ENCODE measurements at regions not wholly inside any gene's neighbourhood (a gene's known extent, or its start where the extent isn't known, plus 50 kb on each side); places are given as distances from the start of the nearest gene placed in this dataset.

GRCh38 chr2:194765723-194766122 is 891.3 kb upstream of the SLC39A10 start:
- Histone ChIP-seq H4K20me1 (ENCODE audit: insufficient read depth, low read length) (no peaks in the 10 kb centered on the region), H3K9ac (ENCODE audit: low read length) (no peak overlapping the region), H2AFZ (ENCODE audit: low read depth, low read length) (no peak overlapping the region), H3K27ac (ENCODE audit: low read length) (no peak overlapping the region), H3K27me3 (ENCODE audit: low read depth, low read length) (no peaks in the 10 kb centered on the region), H3K4me3 (ENCODE audit: low read length) (no peak overlapping the region), H3K4me1 (ENCODE audit: low read length) (no peaks in the 10 kb centered on the region), H3K79me2 (ENCODE audit: low read length) (no peaks in the 10 kb centered on the region), H3K4me2 (ENCODE audit: low read length) (no peak overlapping the region), H3K36me3 (replicated peaks; ENCODE audit: low read depth, low read length) (no peaks in the 10 kb centered on the region), H3K9me3 (ENCODE audit: insufficient read depth, low read length) (no peaks in the 10 kb centered on the region)
- TF ChIP-seq CTCF (IDR thresholded peaks at IDR 0.05; ENCODE audit: low read depth, low read length) (no peak), EZH2phosphoT487 (IDR thresholded peaks at IDR 0.05; ENCODE audit: low read depth) (no peak)

GRCh38 chr2:194750926-194751325 is 906.1 kb upstream of the SLC39A10 start:
- Histone ChIP-seq H3K9me3 (ENCODE audit: insufficient read depth, low read length) (no peaks in the 10 kb centered on the region), H2AFZ (ENCODE audit: low read depth, low read length) (no peak overlapping the region), H3K4me2 (ENCODE audit: low read length) (no peak overlapping the region), H3K4me1 (ENCODE audit: low read length) (0 out of 2 replicates have a peak, but pooled peaks cover under 1% of the 10 kb centered on the region), H3K27ac (ENCODE audit: low read length) (no peak overlapping the region), H3K27me3 (ENCODE audit: low read depth, low read length) (no peaks in the 10 kb centered on the region), H3K36me3 (replicated peaks; ENCODE audit: low read depth, low read length) (no peaks in the 10 kb centered on the region), H3K9ac (ENCODE audit: low read length) (no peak overlapping the region), H3K4me3 (ENCODE audit: low read length) (no peak overlapping the region), H3K79me2 (ENCODE audit: low read length) (no peaks in the 10 kb centered on the region), H4K20me1 (ENCODE audit: insufficient read depth, low read length) (no peaks in the 10 kb centered on the region)
- TF ChIP-seq CTCF (IDR thresholded peaks at IDR 0.05; ENCODE audit: low read depth, low read length), result no peak
- no peak for TF ChIP-seq EZH2phosphoT487 (IDR thresholded peaks at IDR 0.05; ENCODE audit: low read depth)

- no peaks in the 10 kb centered on the region for H3K36me3 ChIP-seq (replicated peaks; ENCODE audit: low read depth, low read length)
- H3K9ac ChIP-seq (ENCODE audit: low read length), result no peak overlapping the region
- no peaks in the 10 kb centered on the region for H3K79me2 ChIP-seq (ENCODE audit: low read length)
- peak overlapping the region; percentile 26; the same call in 1 of the 2 replicates for H3K4me3 ChIP-seq (ENCODE audit: low read length)
- no peak overlapping the region for H3K27ac ChIP-seq (ENCODE audit: low read length)
- H3K4me2 ChIP-seq (ENCODE audit: low read length), result peak overlapping the region; percentile 28
- H3K9me3 ChIP-seq (ENCODE audit: insufficient read depth, low read length), result no peaks in the 10 kb centered on the region
- peak overlapping the region; percentile 76 for H2AFZ ChIP-seq (ENCODE audit: low read depth, low read length)
- H3K4me1 ChIP-seq (ENCODE audit: low read length), result 0 out of 2 replicates have a peak, but pooled peaks cover 4% of the 10 kb centered on the region
- TF ChIP-seq EZH2phosphoT487 (IDR thresholded peaks at IDR 0.05; ENCODE audit: low read depth) (no peak), CTCF (IDR thresholded peaks at IDR 0.05; ENCODE audit: low read depth, low read length) (no peak)
- no peaks in the 10 kb centered on the region for H3K27me3 ChIP-seq (ENCODE audit: low read depth, low read length)
- H4K20me1 ChIP-seq (ENCODE audit: insufficient read depth, low read length), result no peaks in the 10 kb centered on the region
Observed at GRCh38 chr2:194745557-194746146, 911.4 kb upstream of the SLC39A10 start.

GRCh38 chr2:194742706-194743105 is 914.3 kb upstream of the SLC39A10 start:
- H3K27me3 ChIP-seq (ENCODE audit: low read depth, low read length), result no peaks in the 10 kb centered on the region
- TF ChIP-seq CTCF (IDR thresholded peaks at IDR 0.05; ENCODE audit: low read depth, low read length) (no peak), EZH2phosphoT487 (IDR thresholded peaks at IDR 0.05; ENCODE audit: low read depth) (no peak)
- H3K27ac ChIP-seq (ENCODE audit: low read length), result no peak overlapping the region
- H3K4me1 ChIP-seq (ENCODE audit: low read length), result 0 out of 2 replicates have a peak, but pooled peaks cover 4% of the 10 kb centered on the region
- no peak overlapping the region for H2AFZ ChIP-seq (ENCODE audit: low read depth, low read length)
- no peak overlapping the region for H3K4me3 ChIP-seq (ENCODE audit: low read length)
- H3K9ac ChIP-seq (ENCODE audit: low read length), result no peak overlapping the region
- no peaks in the 10 kb centered on the region for H3K79me2 ChIP-seq (ENCODE audit: low read length)
- no peaks in the 10 kb centered on the region for H3K9me3 ChIP-seq (ENCODE audit: insufficient read depth, low read length)
- no peak overlapping the region for H3K4me2 ChIP-seq (ENCODE audit: low read length)
- no peaks in the 10 kb centered on the region for H3K36me3 ChIP-seq (replicated peaks; ENCODE audit: low read depth, low read length)
- no peaks in the 10 kb centered on the region for H4K20me1 ChIP-seq (ENCODE audit: insufficient read depth, low read length)
